ENCODE measurements at regions not wholly inside any gene's neighbourhood (a gene's known extent, or its start where the extent isn't known, plus 50 kb on each side); places are given as distances from the start of the nearest gene placed in this dataset.
"Not testable (repeated sequence)": the region's sequence is repeated elsewhere in the genome, so short reads cannot be mapped to it uniquely, and the experiment has no call there.

GRCh38 chr3:4139462-4140140 is 163.6 kb upstream of the SETMAR start:
- intact Hi-C loops (cut with micrococcal nuclease) = no loop called here
- CTCF ChIA-PET = no interaction called here
- H3K9me3 Mint-ChIP-seq = no peaks in the 10 kb centered on the region
- H3K27ac Mint-ChIP-seq = no peak overlapping the region
- no peaks in the 10 kb centered on the region for H3K27me3 Mint-ChIP-seq (ENCODE audit: low read depth)
- no peak for DNase-seq
- no peaks in the 10 kb centered on the region for H3K36me3 Mint-ChIP-seq (ENCODE audit: low read depth)
- H3K4me3 Mint-ChIP-seq = no peak overlapping the region
- no peaks in the 10 kb centered on the region for H3K4me1 Mint-ChIP-seq (ENCODE audit: low read depth)

GRCh38 chr3:4140921-4141320 is 162.2 kb upstream of the SETMAR start:
- Mint-ChIP-seq H3K4me1 (ENCODE audit: low read depth) (no peaks in the 10 kb centered on the region), H3K4me3 (no peak overlapping the region), H3K27me3 (ENCODE audit: low read depth) (no peaks in the 10 kb centered on the region), H3K9me3 (no peaks in the 10 kb centered on the region), H3K27ac (no peak overlapping the region), H3K36me3 (ENCODE audit: low read depth) (no peaks in the 10 kb centered on the region)
- intact Hi-C loops (cut with micrococcal nuclease) = no loop called here
- DNase-seq = no peak
- CTCF ChIA-PET = no interaction called here

GRCh38 chr3:4147556-4148118 is 155.5 kb upstream of the SETMAR start:
- no peak for DNase-seq
- CTCF ChIA-PET = no interaction called here
- intact Hi-C loops (cut with micrococcal nuclease) = no loop called here

GRCh38 chr3:4149296-4149695 is 153.9 kb upstream of the SETMAR start:
- Mint-ChIP-seq H3K4me1 (ENCODE audit: low read depth) (no peaks in the 10 kb centered on the region), H3K27ac (no peak overlapping the region), H3K9me3 (no peaks in the 10 kb centered on the region), H3K4me3 (no peak overlapping the region), H3K27me3 (ENCODE audit: low read depth) (no peaks in the 10 kb centered on the region), H3K36me3 (ENCODE audit: low read depth) (no peaks in the 10 kb centered on the region)
- DNase-seq = no peak
- intact Hi-C loops (cut with micrococcal nuclease) = no loop called here
- CTCF ChIA-PET = no interaction called here

More at GRCh38 chr3:4147556-4148118, 155.5 kb upstream of the SETMAR start:
- Mint-ChIP-seq H3K9me3 (no peaks in the 10 kb centered on the region), H3K4me3 (no peak overlapping the region), H3K36me3 (ENCODE audit: low read depth) (no peaks in the 10 kb centered on the region), H3K27ac (no peak overlapping the region), H3K4me1 (ENCODE audit: low read depth) (no peaks in the 10 kb centered on the region), H3K27me3 (ENCODE audit: low read depth) (no peaks in the 10 kb centered on the region)

- Mint-ChIP-seq H3K27ac (no peak overlapping the region), H3K36me3 (ENCODE audit: low read depth) (no peaks in the 10 kb centered on the region), H3K27me3 (ENCODE audit: low read depth) (no peaks in the 10 kb centered on the region), H3K4me3 (no peak overlapping the region), H3K9me3 (no peaks in the 10 kb centered on the region), H3K4me1 (ENCODE audit: low read depth) (no peaks in the 10 kb centered on the region)
- CTCF ChIA-PET = no interaction called here
- intact Hi-C loops (cut with micrococcal nuclease) = no loop called here
- no peak for DNase-seq
These were observed 152.4 kb upstream of the SETMAR start for GRCh38 chr3:4150816-4151215.

- no peaks in the 10 kb centered on the region for H3K9me3 Mint-ChIP-seq
- intact Hi-C loops (cut with micrococcal nuclease) = no loop called here
- H3K27me3 Mint-ChIP-seq (ENCODE audit: low read depth) = no peaks in the 10 kb centered on the region
- DNase-seq = no peak
- CTCF ChIA-PET = no interaction called here
- no peak overlapping the region for H3K27ac Mint-ChIP-seq
- no peaks in the 10 kb centered on the region for H3K4me1 Mint-ChIP-seq (ENCODE audit: low read depth)
- no peaks in the 10 kb centered on the region for H3K36me3 Mint-ChIP-seq (ENCODE audit: low read depth)
- no peak overlapping the region for H3K4me3 Mint-ChIP-seq
These were observed 151.3 kb upstream of the SETMAR start for GRCh38 chr3:4151859-4152258.

- H3K4me1 Mint-ChIP-seq (ENCODE audit: low read depth) = no peaks in the 10 kb centered on the region
- no peak for DNase-seq
- H3K27ac Mint-ChIP-seq = no peak overlapping the region
- intact Hi-C loops (cut with micrococcal nuclease) = no loop called here
- H3K36me3 Mint-ChIP-seq (ENCODE audit: low read depth) = no peaks in the 10 kb centered on the region
- H3K27me3 Mint-ChIP-seq (ENCODE audit: low read depth) = no peaks in the 10 kb centered on the region
- no peak overlapping the region for H3K4me3 Mint-ChIP-seq
- CTCF ChIA-PET = interaction anchor here (0.8 kb wide), 1 partner anchor 118 kb away, joined by 3 read pairs; no protein-coding TSS in a partner anchor
- no peaks in the 10 kb centered on the region for H3K9me3 Mint-ChIP-seq
These were observed 149.4 kb upstream of the SETMAR start for GRCh38 chr3:4153771-4154170.

- DNase-seq = no peak
- Mint-ChIP-seq H3K36me3 (ENCODE audit: low read depth) (no peaks in the 10 kb centered on the region), H3K9me3 (no peaks in the 10 kb centered on the region), H3K27ac (no peak overlapping the region), H3K4me3 (no peak overlapping the region), H3K4me1 (ENCODE audit: low read depth) (no peaks in the 10 kb centered on the region), H3K27me3 (ENCODE audit: low read depth) (no peaks in the 10 kb centered on the region)
- intact Hi-C loops (cut with micrococcal nuclease) = no loop called here
- CTCF ChIA-PET = no interaction called here
These were observed 144.8 kb upstream of the SETMAR start for GRCh38 chr3:4158329-4158728.

GRCh38 chr3:4162096-4162495 is 141.1 kb upstream of the SETMAR start:
- Mint-ChIP-seq H3K4me3 (no peak overlapping the region), H3K36me3 (ENCODE audit: low read depth) (no peaks in the 10 kb centered on the region), H3K27ac (no peak overlapping the region), H3K4me1 (ENCODE audit: low read depth) (no peaks in the 10 kb centered on the region), H3K9me3 (no peaks in the 10 kb centered on the region), H3K27me3 (ENCODE audit: low read depth) (no peaks in the 10 kb centered on the region)
- no peak for DNase-seq
- CTCF ChIA-PET = interaction anchor here (0.6 kb wide), 1 partner anchor 806 kb away, joined by 5 read pairs; no protein-coding TSS in a partner anchor
- intact Hi-C loops (cut with micrococcal nuclease) = no loop called here

GRCh38 chr3:4163011-4163410 is 140.2 kb upstream of the SETMAR start:
- Mint-ChIP-seq H3K4me1 (ENCODE audit: low read depth) (no peaks in the 10 kb centered on the region), H3K36me3 (ENCODE audit: low read depth) (no peaks in the 10 kb centered on the region), H3K9me3 (no peaks in the 10 kb centered on the region), H3K4me3 (no peak overlapping the region), H3K27me3 (ENCODE audit: low read depth) (no peaks in the 10 kb centered on the region), H3K27ac (no peak overlapping the region)
- intact Hi-C loops (cut with micrococcal nuclease) = no loop called here
- CTCF ChIA-PET = no interaction called here
- DNase-seq = no peak

GRCh38 chr3:4166540-4166939 is 136.6 kb upstream of the SETMAR start:
- Mint-ChIP-seq H3K9me3 (no peaks in the 10 kb centered on the region), H3K27me3 (ENCODE audit: low read depth) (no peaks in the 10 kb centered on the region), H3K4me1 (ENCODE audit: low read depth) (no peaks in the 10 kb centered on the region), H3K4me3 (no peak overlapping the region), H3K27ac (no peak overlapping the region), H3K36me3 (ENCODE audit: low read depth) (no peaks in the 10 kb centered on the region)
- DNase-seq = no peak
- intact Hi-C loops (cut with micrococcal nuclease) = no loop called here
- CTCF ChIA-PET = no interaction called here

GRCh38 chr3:4167230-4167629 is 135.9 kb upstream of the SETMAR start:
- DNase-seq; H3K4me1 Mint-ChIP-seq (ENCODE audit: low read depth); H3K27me3 Mint-ChIP-seq (ENCODE audit: low read depth); H3K36me3 Mint-ChIP-seq (ENCODE audit: low read depth); H3K4me3 Mint-ChIP-seq; CTCF ChIA-PET; H3K27ac Mint-ChIP-seq; H3K9me3 Mint-ChIP-seq; intact Hi-C loops (cut with micrococcal nuclease): not testable (repeated sequence)

- peaks cover 9% of the 10 kb centered on the region for H3K9me3 Mint-ChIP-seq
- CTCF ChIA-PET = no interaction called here
- H3K36me3 Mint-ChIP-seq (ENCODE audit: low read depth) = peaks cover 4% of the 10 kb centered on the region
- DNase-seq = no peak
- intact Hi-C loops (cut with micrococcal nuclease) = no loop called here
- H3K27ac Mint-ChIP-seq = no peak overlapping the region
- H3K4me1 Mint-ChIP-seq (ENCODE audit: low read depth) = no peaks in the 10 kb centered on the region
- no peak overlapping the region for H3K4me3 Mint-ChIP-seq
- no peaks in the 10 kb centered on the region for H3K27me3 Mint-ChIP-seq (ENCODE audit: low read depth)
These were observed 128.4 kb upstream of the SETMAR start for GRCh38 chr3:4174791-4175190.

Data from activated naive CD4-positive, alpha-beta T cell treated with anti-CD3 and anti-CD28 coated beads for 36 hours (primary cell).